Suprapubic skin (tissue), 4 donors: ENCODE measurements at regions not wholly inside any gene's neighbourhood (a gene's known extent, or its start where the extent isn't known, plus 50 kb on each side); places are given as distances from the start of the nearest gene placed in this dataset.

Experiments
- DNase-seq, 2 donors: peaks; one replicate each; pipeline ENCODE4 v3.0.0-alpha.2; 2019; ENCODE audit warnings: low spot score in 2 of 2
- H3K27ac ChIP-seq: fragments of 200-600 bp; sonication (generic); one replicate; pipeline ENCODE4 v1.5.1; 2019
- H3K27me3 ChIP-seq: fragments of 200-600 bp; sonication (generic); one replicate; pipeline ENCODE4 v1.5.1; 2019
- H3K36me3 ChIP-seq: fragments of 200-600 bp; sonication (generic); one replicate; pipeline ENCODE4 v1.5.1; 2019
- H3K4me1 ChIP-seq: fragments of 200-600 bp; sonication (generic); one replicate; pipeline ENCODE4 v1.5.1; 2019
- H3K4me3 ChIP-seq: fragments of 200-600 bp; sonication (generic); one replicate; pipeline ENCODE4 v1.5.1; 2019; ENCODE audit warnings: mild to moderate bottlenecking
- H3K9me3 ChIP-seq: fragments of 200-600 bp; sonication (generic); one replicate; pipeline ENCODE4 v1.5.1; 2019
- EP300 ChIP-seq: sonication (generic); formaldehyde crosslinking; IDR thresholded peaks from one replicate; pipeline ENCODE4 v1.6.1; 2017; ENCODE audit warnings: antibody characterized with exemption
- POLR2A ChIP-seq, 2 donors: fragments of 450-650 bp; IDR thresholded peaks; one replicate each; pipeline ENCODE4 v1.6.1; 2017; ENCODE audit warnings: antibody characterized with exemption in 2 of 2, mild to moderate bottlenecking in 2 of 2, moderate library complexity in 2 of 2
- POLR2AphosphoS5 ChIP-seq, 3 donors: sonication (generic); formaldehyde crosslinking; IDR thresholded peaks; one replicate each; pipeline ENCODE4 v1.6.1; 2017; ENCODE audit warnings: antibody characterized with exemption in 3 of 3
- WGBS: methylation state at CpG from one replicate; pipeline ENCODE4 v1.1.5; 2018; 5-methylcytosine and 5-hydroxymethylcytosine counted together
- TF ChIP-seq, protein P1 (sequence below), 2 donors: fragments of 200-600 bp in 1 of 2; fragments of 450-650 bp in 1 of 2; sonication (generic) in 1 of 2; IDR thresholded peaks; one replicate each; pipeline ENCODE4 v1.5.1; 2016 to 2019; ENCODE audit warnings: antibody characterized with exemption in 2 of 2, mild to moderate bottlenecking in 1 of 2, moderate library complexity in 1 of 2

DNA sequence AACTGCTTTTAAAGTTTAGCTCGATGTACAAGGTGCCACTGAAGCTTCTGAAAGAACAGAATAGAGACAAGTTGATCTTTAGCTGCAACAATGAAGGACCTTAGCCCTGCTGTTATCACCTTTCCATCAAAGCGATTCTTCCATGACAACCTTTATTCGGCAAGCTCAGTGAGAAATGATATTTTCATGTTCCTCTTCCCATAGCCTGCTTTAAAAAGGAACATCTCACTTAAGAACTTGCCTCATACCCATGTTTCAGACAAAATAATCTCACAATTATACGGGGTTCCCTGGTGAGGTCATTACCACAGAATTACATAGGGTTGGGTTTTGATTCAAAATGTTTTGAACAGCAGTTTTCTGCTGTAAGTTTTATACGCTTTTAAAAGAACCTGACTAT is 264.2 kb downstream of the THBS2 start:
- WGBS, result 72% methylated on average over 5 of the region's 5 CpGs
- no peak for DNase-seq
- Histone ChIP-seq H3K27me3 (no peaks in the 10 kb centered on the region), H3K36me3 (no peaks in the 10 kb centered on the region), H3K9me3 (no peaks in the 10 kb centered on the region), H3K4me3 (no peak overlapping the region), H3K4me1 (no peaks in the 10 kb centered on the region), H3K27ac (no peak overlapping the region)
- TF ChIP-seq, protein P1, sequence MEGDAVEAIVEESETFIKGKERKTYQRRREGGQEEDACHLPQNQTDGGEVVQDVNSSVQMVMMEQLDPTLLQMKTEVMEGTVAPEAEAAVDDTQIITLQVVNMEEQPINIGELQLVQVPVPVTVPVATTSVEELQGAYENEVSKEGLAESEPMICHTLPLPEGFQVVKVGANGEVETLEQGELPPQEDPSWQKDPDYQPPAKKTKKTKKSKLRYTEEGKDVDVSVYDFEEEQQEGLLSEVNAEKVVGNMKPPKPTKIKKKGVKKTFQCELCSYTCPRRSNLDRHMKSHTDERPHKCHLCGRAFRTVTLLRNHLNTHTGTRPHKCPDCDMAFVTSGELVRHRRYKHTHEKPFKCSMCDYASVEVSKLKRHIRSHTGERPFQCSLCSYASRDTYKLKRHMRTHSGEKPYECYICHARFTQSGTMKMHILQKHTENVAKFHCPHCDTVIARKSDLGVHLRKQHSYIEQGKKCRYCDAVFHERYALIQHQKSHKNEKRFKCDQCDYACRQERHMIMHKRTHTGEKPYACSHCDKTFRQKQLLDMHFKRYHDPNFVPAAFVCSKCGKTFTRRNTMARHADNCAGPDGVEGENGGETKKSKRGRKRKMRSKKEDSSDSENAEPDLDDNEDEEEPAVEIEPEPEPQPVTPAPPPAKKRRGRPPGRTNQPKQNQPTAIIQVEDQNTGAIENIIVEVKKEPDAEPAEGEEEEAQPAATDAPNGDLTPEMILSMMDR (IDR thresholded peaks at IDR 0.05), result no peak
- TF ChIP-seq POLR2A (IDR thresholded peaks at IDR 0.05) (no peak), POLR2AphosphoS5 (IDR thresholded peaks at IDR 0.05) (no peak), EP300 (no peak)

DNA sequence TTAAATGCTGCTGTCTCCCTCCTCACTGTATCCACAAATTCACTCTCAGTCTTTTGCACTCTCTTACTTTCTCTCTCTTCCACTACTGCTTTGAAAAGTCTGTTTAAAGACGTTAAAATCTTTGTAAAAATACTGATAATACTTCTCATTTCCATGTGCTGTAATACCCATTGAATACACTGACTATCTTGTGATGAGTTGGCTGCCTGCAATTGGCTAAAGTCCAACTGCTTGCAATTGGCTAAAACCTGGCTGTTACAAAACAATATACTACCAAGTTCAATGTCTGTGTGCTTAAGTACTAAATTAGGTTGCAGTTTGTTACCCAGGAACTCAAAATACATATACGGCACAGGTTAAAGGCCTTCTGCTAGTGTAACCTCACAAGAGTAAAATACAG is 264.8 kb downstream of the THBS2 start:
- peak in 1 of 2 donors; percentile 78 for DNase-seq
- no peak overlapping the region for H3K4me3 ChIP-seq
- H3K27ac ChIP-seq, result peak overlapping the region; percentile 24
- 68% methylated on average over 2 of the region's 2 CpGs for WGBS
- no peaks in the 10 kb centered on the region for H3K36me3 ChIP-seq
- no peaks in the 10 kb centered on the region for H3K9me3 ChIP-seq
- H3K27me3 ChIP-seq, result no peaks in the 10 kb centered on the region
- TF ChIP-seq EP300, result no peak
- no peak for TF ChIP-seq POLR2A (IDR thresholded peaks at IDR 0.05)
- H3K4me1 ChIP-seq, result no peaks in the 10 kb centered on the region

DNA sequence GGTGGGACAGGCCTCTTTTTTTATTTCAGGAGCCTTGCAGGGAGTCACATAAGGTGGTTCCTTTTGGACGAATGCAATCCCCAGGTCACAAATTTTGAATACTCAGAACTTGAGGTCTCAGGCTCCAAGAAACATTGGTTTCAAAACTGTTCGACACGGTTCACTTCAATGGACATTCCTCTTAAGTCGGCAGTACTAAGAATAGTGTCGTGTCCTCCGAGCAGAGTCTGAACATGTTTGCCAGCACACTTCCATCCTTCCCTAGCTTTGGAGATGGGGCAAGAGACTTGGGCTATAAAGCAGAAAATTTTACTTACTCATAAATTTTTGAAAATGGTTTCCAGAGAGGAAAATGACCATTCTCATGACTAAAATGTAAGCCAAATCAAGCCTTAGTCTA is 265.4 kb downstream of the THBS2 start:
- Histone ChIP-seq H3K36me3 (no peaks in the 10 kb centered on the region), H3K27ac (peak overlapping the region; percentile 24), H3K9me3 (no peaks in the 10 kb centered on the region), H3K4me3 (no peak overlapping the region), H3K4me1 (no peaks in the 10 kb centered on the region), H3K27me3 (no peaks in the 10 kb centered on the region)
- 71% methylated on average over 6 of the region's 6 CpGs for WGBS
- DNase-seq, result no peak
- no peak for TF ChIP-seq POLR2AphosphoS5 (IDR thresholded peaks at IDR 0.05)
- TF ChIP-seq, protein P1 (IDR thresholded peaks at IDR 0.05), result no peak
- TF ChIP-seq POLR2A (IDR thresholded peaks at IDR 0.05), result no peak
- no peak for TF ChIP-seq EP300

- Histone ChIP-seq H3K27me3 (no peaks in the 10 kb centered on the region), H3K9me3 (no peaks in the 10 kb centered on the region), H3K27ac (no peak overlapping the region), H3K4me1 (no peaks in the 10 kb centered on the region), H3K36me3 (no peaks in the 10 kb centered on the region), H3K4me3 (no peak overlapping the region)
- TF ChIP-seq EP300 (no peak), POLR2AphosphoS5 (IDR thresholded peaks at IDR 0.05) (no peak), POLR2A (IDR thresholded peaks at IDR 0.05) (no peak)
- WGBS, result 88% methylated on average over 4 of the region's 4 CpGs
- no peak for DNase-seq
These were observed 267.9 kb downstream of the THBS2 start for GRCh38 chr6:168985705-168986104.

- no peak overlapping the region for H3K27ac ChIP-seq
- DNase-seq, result no peak
- no peak overlapping the region for H3K4me3 ChIP-seq
- no peaks in the 10 kb centered on the region for H3K4me1 ChIP-seq
- H3K36me3 ChIP-seq, result no peaks in the 10 kb centered on the region
- 71% methylated on average over 4 of the region's 4 CpGs for WGBS
- H3K27me3 ChIP-seq, result no peaks in the 10 kb centered on the region
- TF ChIP-seq, protein P1 (IDR thresholded peaks at IDR 0.05), result no peak
- no peak for TF ChIP-seq POLR2AphosphoS5 (IDR thresholded peaks at IDR 0.05)
- TF ChIP-seq POLR2A (IDR thresholded peaks at IDR 0.05), result no peak
- TF ChIP-seq EP300, result no peak
- peaks cover 7% of the 10 kb centered on the region for H3K9me3 ChIP-seq
These were observed 269.7 kb downstream of the THBS2 start for GRCh38 chr6:168983925-168984324.

GRCh38 chr6:168981187-168981586 is 272.5 kb downstream of the THBS2 start:
- DNase-seq, result no peak
- Histone ChIP-seq H3K27me3 (no peaks in the 10 kb centered on the region), H3K9me3 (peaks cover 7% of the 10 kb centered on the region), H3K4me3 (no peak overlapping the region), H3K27ac (no peak overlapping the region), H3K4me1 (no peaks in the 10 kb centered on the region), H3K36me3 (no peaks in the 10 kb centered on the region)
- TF ChIP-seq, protein P1 (IDR thresholded peaks at IDR 0.05), result no peak
- TF ChIP-seq POLR2AphosphoS5 (IDR thresholded peaks at IDR 0.05), result no peak
- no peak for TF ChIP-seq POLR2A (IDR thresholded peaks at IDR 0.05)
- no peak for TF ChIP-seq EP300
- WGBS, result 79% methylated on average over 2 of the region's 2 CpGs
